HG03045 (cell line): ENCODE measurements at regions not wholly inside any gene's neighbourhood (a gene's known extent, or its start where the extent isn't known, plus 50 kb on each side); places are given as distances from the start of the nearest gene placed in this dataset.
"Not testable (repeated sequence)": the region's sequence is repeated elsewhere in the genome, so short reads cannot be mapped to it uniquely, and the experiment has no call there.

Source experiments
- ATAC-seq: cut with Tn5 transposase; IDR thresholded peaks from one replicate; pipeline ENCODE4 v1.9.1; 2021; ENCODE audit warnings: mild to moderate bottlenecking, moderate library complexity; ENCODE audit not compliant: unreplicated experiment

- ATAC-seq: peak; percentile 69
Measured at GRCh38 chr10:30736685-30737232, 107.2 kb upstream of the LYZL2 start.

DNA sequence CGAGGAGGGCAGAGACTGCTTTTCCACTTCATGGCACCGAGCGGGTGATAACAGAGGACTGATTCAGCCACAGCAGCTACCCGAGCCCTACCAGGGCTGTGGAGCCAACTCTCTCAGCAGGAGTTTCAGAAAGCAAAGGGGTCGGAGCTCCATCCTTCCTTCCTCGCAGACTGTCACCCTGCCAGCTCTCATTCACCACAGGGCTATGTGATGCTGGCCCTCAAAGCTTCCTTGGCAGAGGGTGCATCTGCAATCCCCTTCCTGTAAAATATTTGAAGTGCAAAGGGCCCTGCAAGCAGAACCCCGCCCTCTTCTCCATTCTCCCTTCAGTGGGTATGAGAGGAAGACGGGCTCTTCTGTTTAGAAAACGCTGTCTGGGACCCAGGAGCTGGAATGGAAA lies 105.3 kb upstream of the LYZL2 start:
- no peak for ATAC-seq

DNA sequence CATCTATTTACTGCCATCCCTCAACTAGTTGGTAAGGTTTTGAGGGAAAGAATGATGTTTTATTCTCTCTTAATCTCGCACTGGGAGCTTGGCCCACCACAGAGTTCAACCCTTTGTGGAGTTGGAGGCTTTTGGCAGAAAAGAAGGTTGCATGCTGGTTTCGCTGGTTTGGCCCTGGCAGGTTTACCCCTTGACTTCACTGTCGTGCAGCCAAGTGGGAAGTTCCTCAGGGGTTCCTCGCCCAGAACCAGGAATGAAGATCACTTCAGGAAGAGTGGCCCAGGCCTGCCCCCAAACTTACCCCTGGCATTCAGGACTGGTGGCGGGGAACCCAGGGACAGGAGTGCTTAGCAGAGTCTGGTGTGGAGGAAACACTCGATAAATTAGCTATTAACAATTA lies 103.1 kb upstream of the LYZL2 start:
- no peak for ATAC-seq

- ATAC-seq: no peak
Measured at GRCh38 chr10:30731963-30732362, 102.4 kb upstream of the LYZL2 start.

DNA sequence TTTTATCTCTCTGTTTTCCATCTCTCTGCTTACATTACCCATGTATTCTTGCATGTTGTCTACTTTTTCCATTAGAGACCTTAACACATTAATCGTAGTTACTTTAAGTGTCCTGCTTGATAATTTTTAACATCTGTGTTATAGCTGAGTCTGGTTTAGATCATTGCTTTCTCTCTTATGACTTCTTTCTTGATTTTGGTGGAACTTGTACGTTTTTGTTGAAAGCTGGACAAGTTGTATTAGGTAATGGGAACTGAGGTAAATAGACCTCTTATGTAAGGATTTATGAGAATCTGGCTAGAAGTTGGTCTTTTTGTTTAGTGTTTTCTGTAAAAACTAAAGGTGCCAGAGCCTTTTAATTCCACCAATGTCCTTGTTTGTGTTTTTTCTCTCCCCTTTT lies 100.8 kb upstream of the LYZL2 start:
- ATAC-seq: no peak

GRCh38 chr10:30728766-30729165 lies 99.2 kb upstream of the LYZL2 start:
- no peak for ATAC-seq

DNA sequence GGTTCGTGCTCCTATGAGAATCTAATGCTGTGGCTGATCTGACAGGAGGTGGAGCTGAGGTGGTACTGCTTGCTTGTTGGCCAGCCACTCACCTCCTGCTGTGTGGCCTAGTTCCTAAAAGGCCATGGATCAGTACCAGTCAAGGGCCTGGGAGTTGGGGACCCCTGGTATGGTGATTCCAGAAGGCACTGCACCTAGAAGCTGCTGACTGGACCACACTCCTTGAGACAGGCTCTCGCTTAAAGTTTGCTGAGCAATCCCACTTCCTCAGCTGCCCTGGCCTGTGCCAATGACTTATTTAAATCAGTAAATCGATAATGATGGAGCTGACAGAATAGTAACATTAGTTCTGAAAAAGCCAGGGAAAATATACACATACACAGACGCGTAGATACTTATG lies 98.6 kb upstream of the LYZL2 start:
- ATAC-seq: no peak

- no peak for ATAC-seq
Measured at GRCh38 chr10:30727524-30727923, 98.0 kb upstream of the LYZL2 start.

DNA sequence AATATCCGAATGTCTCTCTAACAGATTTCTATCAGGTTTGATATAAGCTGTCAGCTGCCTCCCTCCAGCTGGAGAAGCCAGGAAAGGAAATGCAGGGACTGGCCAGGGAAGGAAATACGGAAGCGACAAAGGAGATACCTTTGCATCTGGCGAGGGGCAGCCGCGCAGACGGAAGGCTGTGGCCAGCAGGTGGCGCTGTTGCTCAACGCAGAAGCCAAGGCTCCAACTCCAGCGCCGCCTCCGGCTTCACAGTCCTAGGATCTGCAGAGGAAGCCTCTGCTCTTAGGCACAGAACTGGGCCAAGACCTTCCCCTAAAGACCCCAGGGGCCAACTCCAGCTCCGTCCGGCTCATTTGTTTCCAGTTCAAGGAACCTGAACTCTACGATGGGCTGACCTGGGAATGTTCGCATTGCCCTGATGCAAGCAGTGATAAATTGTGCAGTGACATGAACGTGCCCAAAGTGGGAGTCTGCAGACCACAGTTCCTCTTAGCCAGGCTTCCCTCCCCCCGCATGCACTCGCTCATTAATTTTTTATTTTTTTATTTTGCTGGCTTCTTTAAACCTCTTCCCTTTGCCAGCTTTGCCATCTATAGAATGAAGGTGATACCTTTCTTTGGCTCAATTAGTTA lies 97.3 kb upstream of the LYZL2 start:
- peak; percentile 73 for ATAC-seq

- no peak for ATAC-seq
Measured at GRCh38 chr10:30725661-30726060, 96.1 kb upstream of the LYZL2 start.

GRCh38 chr10:30724296-30724695 lies 94.7 kb upstream of the LYZL2 start:
- ATAC-seq: no peak

DNA sequence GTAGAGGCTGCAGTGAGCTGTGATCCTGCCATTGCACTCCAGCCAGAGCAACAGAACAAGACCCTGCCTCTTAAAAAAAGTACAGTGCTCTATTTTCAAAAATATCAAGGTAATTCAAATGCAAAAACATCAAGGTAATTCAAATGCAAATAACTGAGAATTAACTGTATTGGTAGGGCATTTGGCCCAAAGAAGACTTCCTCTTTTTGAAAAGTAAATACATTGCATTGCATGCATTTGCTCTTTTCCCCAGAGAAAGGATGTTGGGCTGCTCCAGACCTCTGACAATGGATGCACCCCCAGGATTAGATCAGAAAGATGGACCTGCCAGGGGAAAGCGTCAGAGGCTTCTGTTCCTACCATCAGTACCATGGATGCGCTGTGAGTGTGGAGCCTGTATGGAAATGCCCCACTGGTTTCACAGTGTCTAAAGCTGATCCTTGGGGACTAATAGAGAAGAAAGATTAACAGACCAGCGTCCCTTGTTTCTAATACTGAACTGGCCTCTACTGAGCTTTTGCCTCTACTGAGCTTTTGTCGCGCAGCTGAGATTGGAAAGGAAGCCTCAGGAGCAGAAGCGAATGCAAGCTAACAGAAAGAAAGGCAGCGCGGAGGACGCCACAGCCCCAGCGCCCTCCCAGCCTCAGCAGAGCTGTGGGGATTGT lies 93.5 kb upstream of the LYZL2 start:
- no peak for ATAC-seq

GRCh38 chr10:30719832-30720231 lies 90.3 kb upstream of the LYZL2 start:
- no peak for ATAC-seq

GRCh38 chr10:30709700-30710358 lies 80.3 kb upstream of the LYZL2 start:
- ATAC-seq: no peak

- no peak for ATAC-seq
Measured at GRCh38 chr10:30709229-30709628, 79.7 kb upstream of the LYZL2 start.

DNA sequence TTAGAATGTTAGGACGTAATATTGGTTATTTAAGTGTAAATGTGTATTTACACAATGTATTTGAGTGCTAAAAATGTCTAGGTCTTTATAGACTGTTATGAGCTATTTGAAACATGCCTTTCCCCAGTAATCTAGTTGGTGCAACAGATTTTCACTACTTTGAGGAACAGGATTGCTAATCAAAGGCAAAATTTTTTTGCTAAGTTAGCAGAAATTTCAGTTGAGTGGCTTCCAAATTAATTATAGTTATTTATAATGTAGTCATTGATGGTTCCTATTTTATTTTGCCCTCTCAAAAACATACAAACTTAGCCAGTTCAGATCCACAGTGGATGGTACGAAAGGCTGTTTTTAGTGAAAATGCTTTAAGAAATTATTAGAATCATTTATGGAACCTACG lies 78.7 kb upstream of the LYZL2 start:
- no peak for ATAC-seq

- not testable (repeated sequence) for ATAC-seq
Measured at GRCh38 chr10:30706189-30706588, 76.6 kb upstream of the LYZL2 start.

- peak; percentile 25 for ATAC-seq
Measured at GRCh38 chr10:30705625-30706149, 76.1 kb upstream of the LYZL2 start.

GRCh38 chr10:30705101-30705624 lies 75.6 kb upstream of the LYZL2 start:
- peak; percentile 51 for ATAC-seq

GRCh38 chr10:30704601-30705100 lies 75.1 kb upstream of the LYZL2 start:
- ATAC-seq: not testable (repeated sequence)

DNA sequence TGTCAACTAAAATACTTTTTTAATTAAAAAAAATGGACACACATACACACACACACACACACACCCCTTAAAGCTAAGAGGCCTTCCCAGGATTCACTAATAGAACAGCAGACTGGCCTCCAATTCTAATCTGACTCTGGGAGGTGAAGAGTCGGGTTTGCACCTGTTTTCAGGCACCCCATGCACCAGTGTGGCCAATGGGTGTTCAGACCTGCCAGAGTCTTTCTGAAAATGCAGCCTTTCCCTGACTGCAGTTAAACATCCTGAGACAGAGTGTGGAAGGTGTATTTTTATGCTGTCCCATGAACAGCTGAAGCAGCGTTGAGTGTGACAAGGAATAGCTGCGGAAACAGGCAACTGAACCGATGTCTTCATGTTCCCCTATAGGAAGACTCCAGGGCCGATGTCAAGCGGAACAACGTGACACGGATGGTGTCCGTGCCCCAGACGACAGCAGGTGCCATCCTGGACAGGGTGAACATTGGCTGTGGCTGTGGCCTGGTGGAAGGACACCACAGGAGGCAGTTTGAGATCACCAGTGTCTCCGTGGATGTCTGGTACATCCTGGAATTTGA lies 74.6 kb upstream of the LYZL2 start:
- no peak for ATAC-seq
